ENCODE measurements at regions not wholly inside any gene's neighbourhood (a gene's known extent, or its start where the extent isn't known, plus 50 kb on each side); places are given as distances from the start of the nearest gene placed in this dataset.

DNA sequence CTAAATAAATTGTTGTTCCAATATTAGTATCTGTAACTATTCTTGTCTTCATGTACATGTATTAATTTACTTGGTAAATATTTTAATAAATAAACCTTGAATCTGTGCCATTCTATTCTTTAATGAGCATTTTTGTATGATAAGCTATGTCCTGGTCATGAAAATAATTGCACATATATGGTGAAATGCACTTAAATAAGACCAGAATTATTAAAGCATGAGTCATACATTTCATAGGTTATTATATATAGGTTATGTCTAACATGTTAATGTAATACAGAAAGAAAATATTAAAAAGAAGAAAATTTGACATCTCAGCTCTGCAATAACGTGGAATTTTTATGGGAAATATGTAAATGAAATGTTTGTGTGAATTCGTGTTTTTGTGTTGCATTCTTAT lies 1168.1 kb downstream of the TAF11L14 start:
- Histone ChIP-seq H3K36me3 (no peaks in the 10 kb centered on the region), H3K27me3 (no peaks in the 10 kb centered on the region), H3K27ac (no peak overlapping the region), H3K4me3 (no peak overlapping the region), H3K4me1 (no peaks in the 10 kb centered on the region), H3K9me3 (no peaks in the 10 kb centered on the region)
- no peak for FAIRE-seq
- ATAC-seq = no peak
- DNase-seq = no peak
- WGBS, 2 donors = 69 to 71% methylated on average over 2 of the region's 2 CpGs
- TF ChIP-seq, protein P1, sequence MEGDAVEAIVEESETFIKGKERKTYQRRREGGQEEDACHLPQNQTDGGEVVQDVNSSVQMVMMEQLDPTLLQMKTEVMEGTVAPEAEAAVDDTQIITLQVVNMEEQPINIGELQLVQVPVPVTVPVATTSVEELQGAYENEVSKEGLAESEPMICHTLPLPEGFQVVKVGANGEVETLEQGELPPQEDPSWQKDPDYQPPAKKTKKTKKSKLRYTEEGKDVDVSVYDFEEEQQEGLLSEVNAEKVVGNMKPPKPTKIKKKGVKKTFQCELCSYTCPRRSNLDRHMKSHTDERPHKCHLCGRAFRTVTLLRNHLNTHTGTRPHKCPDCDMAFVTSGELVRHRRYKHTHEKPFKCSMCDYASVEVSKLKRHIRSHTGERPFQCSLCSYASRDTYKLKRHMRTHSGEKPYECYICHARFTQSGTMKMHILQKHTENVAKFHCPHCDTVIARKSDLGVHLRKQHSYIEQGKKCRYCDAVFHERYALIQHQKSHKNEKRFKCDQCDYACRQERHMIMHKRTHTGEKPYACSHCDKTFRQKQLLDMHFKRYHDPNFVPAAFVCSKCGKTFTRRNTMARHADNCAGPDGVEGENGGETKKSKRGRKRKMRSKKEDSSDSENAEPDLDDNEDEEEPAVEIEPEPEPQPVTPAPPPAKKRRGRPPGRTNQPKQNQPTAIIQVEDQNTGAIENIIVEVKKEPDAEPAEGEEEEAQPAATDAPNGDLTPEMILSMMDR (IDR thresholded peaks at IDR 0.05) = no peak
- intact Hi-C loops (cut with DNase I) = no loop called here

DNA sequence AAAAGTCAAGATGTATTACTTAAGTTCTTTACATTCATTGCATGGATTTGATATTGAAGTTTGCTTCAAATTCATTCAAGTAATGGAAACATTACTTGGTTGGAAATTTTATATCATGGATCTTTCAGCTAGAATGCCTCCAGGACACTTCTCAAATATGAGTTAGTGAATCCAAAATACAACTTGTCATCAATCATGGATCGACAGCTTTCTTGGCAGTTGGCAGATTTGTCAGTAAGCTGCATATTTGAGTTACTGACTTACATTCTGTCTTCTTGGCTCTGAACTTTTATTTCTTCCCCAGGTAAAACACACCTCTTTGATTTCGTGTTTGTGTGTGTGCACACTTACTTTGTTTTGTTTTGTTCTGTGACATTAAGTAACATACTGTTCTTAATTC lies 1171.1 kb downstream of the TAF11L14 start:
- no peaks in the 10 kb centered on the region for H3K27me3 ChIP-seq
- 74 to 79% methylated on average over 2 of the region's 2 CpGs for WGBS, 2 donors
- no peak for ATAC-seq
- H3K27ac ChIP-seq = no peak overlapping the region
- H3K4me1 ChIP-seq = no peaks in the 10 kb centered on the region
- no peak overlapping the region for H3K4me3 ChIP-seq
- no peaks in the 10 kb centered on the region for H3K36me3 ChIP-seq
- TF ChIP-seq, protein P1 (IDR thresholded peaks at IDR 0.05) = no peak
- intact Hi-C loops (cut with DNase I) = no loop called here
- no peak for DNase-seq
- no peak for FAIRE-seq
- H3K9me3 ChIP-seq = no peaks in the 10 kb centered on the region

DNA sequence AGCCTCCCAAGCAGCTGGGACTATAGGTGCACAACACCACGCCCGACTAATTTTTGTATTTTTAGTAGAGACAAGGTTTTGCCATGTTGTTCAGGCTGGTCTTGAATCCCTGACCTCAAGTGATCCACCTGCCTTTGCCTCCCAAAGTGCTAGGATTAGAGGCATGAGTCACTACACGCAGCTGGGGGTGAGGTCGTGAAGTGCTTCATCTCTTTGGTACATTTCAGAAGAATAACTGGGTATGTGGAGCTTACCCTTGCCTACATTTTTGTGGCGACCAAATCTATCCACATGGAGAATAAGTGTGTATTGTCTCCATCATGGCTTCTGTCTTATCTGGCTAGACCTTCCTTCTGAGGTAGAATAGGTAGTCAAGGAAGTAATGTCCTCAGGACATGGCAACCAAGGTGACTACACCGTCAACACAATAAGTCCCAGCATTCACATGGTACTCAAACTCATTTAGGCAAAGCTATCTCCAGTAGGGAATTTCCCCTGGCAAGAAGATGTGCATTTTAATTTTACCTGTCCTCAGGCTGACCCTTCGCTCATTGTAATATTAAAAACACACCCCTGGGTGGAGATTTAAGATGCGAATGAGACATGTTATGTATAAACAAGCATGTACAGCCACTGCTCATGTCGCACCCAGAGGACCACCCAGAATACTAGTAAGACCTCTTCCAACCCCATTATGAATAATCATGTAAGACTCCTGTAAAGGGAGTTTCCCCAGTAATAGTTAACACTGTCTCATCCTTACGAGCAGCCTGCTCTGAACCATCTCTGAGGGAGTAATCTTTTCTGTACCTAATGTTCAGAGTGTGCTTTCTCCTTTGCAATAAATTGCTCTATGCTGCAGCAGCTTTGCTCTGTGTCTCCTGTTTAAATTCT lies 1173.2 kb downstream of the TAF11L14 start:
- H3K27ac ChIP-seq = no peak overlapping the region
- WGBS, 2 donors = 83 to 88% methylated on average over 10 of the region's 10 CpGs
- no peak for DNase-seq
- intact Hi-C loops (cut with DNase I) = no loop called here
- no peak for ATAC-seq
- H3K27me3 ChIP-seq = no peaks in the 10 kb centered on the region
- no peaks in the 10 kb centered on the region for H3K4me1 ChIP-seq
- H3K9me3 ChIP-seq = no peaks in the 10 kb centered on the region
- no peak overlapping the region for H3K4me3 ChIP-seq
- no peak for FAIRE-seq
- H3K36me3 ChIP-seq = no peaks in the 10 kb centered on the region
- TF ChIP-seq, protein P1 (IDR thresholded peaks at IDR 0.05) = no peak

DNA sequence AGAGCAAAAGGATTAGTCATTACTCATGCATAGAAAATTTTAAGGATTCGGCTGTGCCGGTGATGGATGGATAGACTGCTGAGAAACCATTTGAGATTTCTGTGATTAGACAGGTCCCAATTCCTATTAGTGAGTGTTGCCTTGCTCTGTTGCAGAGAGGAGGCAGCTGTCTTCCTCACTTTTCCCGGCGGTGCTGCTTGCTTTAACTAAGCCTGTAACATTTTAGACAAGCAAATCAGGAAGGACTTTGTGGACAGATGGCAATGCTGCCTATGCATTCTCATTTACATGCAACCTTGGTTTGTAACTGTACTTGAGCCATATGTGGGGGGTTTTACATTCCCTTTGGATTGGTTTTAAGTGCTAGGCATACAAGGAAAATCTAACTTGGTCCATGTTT lies 1176.3 kb downstream of the CDH18 start:
- 52 to 70% methylated on average over 4 of the region's 4 CpGs for WGBS, 2 donors
- H3K27me3 ChIP-seq = no peaks in the 10 kb centered on the region
- H3K27ac ChIP-seq = no peak overlapping the region
- no peak overlapping the region for H3K4me3 ChIP-seq
- H3K9me3 ChIP-seq = no peaks in the 10 kb centered on the region
- no peak for FAIRE-seq
- TF ChIP-seq, protein P1 (IDR thresholded peaks at IDR 0.05) = no peak
- no peaks in the 10 kb centered on the region for H3K4me1 ChIP-seq
- DNase-seq = no peak
- no peaks in the 10 kb centered on the region for H3K36me3 ChIP-seq
- intact Hi-C loops (cut with DNase I) = no loop called here
- no peak for ATAC-seq

DNA sequence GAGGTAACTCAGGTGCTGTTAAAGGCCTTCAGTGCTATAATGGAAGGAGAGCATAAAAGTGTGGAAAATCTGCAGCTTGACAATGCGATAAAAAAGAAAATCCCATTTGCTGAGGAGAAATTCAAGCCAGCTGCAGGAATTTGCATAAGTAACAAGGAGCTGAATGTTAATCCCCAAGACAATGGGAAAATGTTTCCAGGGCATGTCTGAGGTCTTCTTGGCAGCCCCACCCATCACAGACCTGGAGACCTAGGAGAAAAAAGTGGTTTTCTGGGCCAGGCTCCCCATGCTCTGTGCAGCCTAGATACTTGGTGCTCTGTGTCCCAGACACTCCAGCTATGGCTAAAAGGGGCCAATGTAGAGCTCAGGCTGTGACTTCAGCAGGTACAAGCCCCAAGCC lies 1159.6 kb downstream of the CDH18 start:
- WGBS, 2 donors = 98 to 100% methylated on average over 1 of the region's 1 CpG
- FAIRE-seq (no peak), DNase-seq (no peak), ATAC-seq (no peak)
- no peaks in the 10 kb centered on the region for H3K9me3 ChIP-seq
- intact Hi-C loops (cut with DNase I) = no loop called here
- TF ChIP-seq, protein P1 (IDR thresholded peaks at IDR 0.05) = no peak
- no peak overlapping the region for H3K4me3 ChIP-seq
- H3K27ac ChIP-seq = no peak overlapping the region
- no peaks in the 10 kb centered on the region for H3K27me3 ChIP-seq
- no peaks in the 10 kb centered on the region for H3K4me1 ChIP-seq
- H3K36me3 ChIP-seq = no peaks in the 10 kb centered on the region
